ENCODE measurements at regions not wholly inside any gene's neighbourhood (a gene's known extent, or its start where the extent isn't known, plus 50 kb on each side); places are given as distances from the start of the nearest gene placed in this dataset.

- intact Hi-C loops (cut with micrococcal nuclease; ENCODE audit: unreplicated experiment), result no loop called here
- no TSS peak for BruUV-seq (replicated peaks)
These were observed 1712.5 kb downstream of the NCAM2 start for GRCh38 chr21:22710721-22711120.

GRCh38 chr21:22711636-22712035, 1713.4 kb downstream of the NCAM2 start:
- Histone ChIP-seq H3K4me3 (ENCODE audit: low read depth in 2 of 2, low read length in 2 of 2) (no peak overlapping the region), H3K9me3 (ENCODE audit: control insufficient read depth, insufficient read depth, low read depth, low read length) (no peaks in the 10 kb centered on the region), H3K36me3 (ENCODE audit: control insufficient read depth, insufficient read depth, low read length) (no peaks in the 10 kb centered on the region), H3K4me1 (ENCODE audit: control insufficient read depth, insufficient read depth, low read length) (no peaks in the 10 kb centered on the region), H3K27me3 (ENCODE audit: control insufficient read depth, insufficient read depth, low read length) (no peaks in the 10 kb centered on the region), H3K27ac (ENCODE audit: low read length) (no peak overlapping the region)
- ChIA-PET CTCF (no interaction called here), POLR2A (no interaction called here)
- intact Hi-C loops (cut with micrococcal nuclease; ENCODE audit: unreplicated experiment) (no loop called here), in situ Hi-C loops (cut with HindIII; ENCODE audit: low pct_unique_long_range_greater_than_20kb, low sequenced_read_pairs) (no loop called here)
- BruUV-seq (replicated peaks), result no TSS peak
- DNase-seq (ENCODE audit: low read depth, low spot score), result no peak
- no peak for TF ChIP-seq SIN3A (IDR thresholded peaks at IDR 0.05; ENCODE audit: borderline replicate concordance, insufficient read depth, low read depth, low read length)
- no peak for TF ChIP-seq REST (IDR thresholded peaks at IDR 0.05; ENCODE audit: insufficient read depth in 1 of 2, low read depth in 2 of 2, low read length in 1 of 2)
- TF ChIP-seq POLR2AphosphoS5 (IDR thresholded peaks at IDR 0.05; ENCODE audit: low read depth, low read length), result no peak
- TF ChIP-seq TCF7L2 (IDR thresholded peaks at IDR 0.05; ENCODE audit: low read depth, low read length), result no peak
- no peak for TF ChIP-seq CTCF (IDR thresholded peaks at IDR 0.05)
- no peak for ATAC-seq

More at GRCh38 chr21:22710721-22711120, 1712.5 kb downstream of the NCAM2 start:
- ATAC-seq (no peak), DNase-seq (ENCODE audit: low read depth, low spot score) (no peak)
- Histone ChIP-seq H3K4me3 (ENCODE audit: low read depth in 2 of 2, low read length in 2 of 2) (no peak overlapping the region), H3K9me3 (ENCODE audit: control insufficient read depth, insufficient read depth, low read depth, low read length) (no peaks in the 10 kb centered on the region), H3K27me3 (ENCODE audit: control insufficient read depth, insufficient read depth, low read length) (no peaks in the 10 kb centered on the region), H3K4me1 (ENCODE audit: control insufficient read depth, insufficient read depth, low read length) (no peaks in the 10 kb centered on the region), H3K36me3 (ENCODE audit: control insufficient read depth, insufficient read depth, low read length) (no peaks in the 10 kb centered on the region), H3K27ac (ENCODE audit: low read length) (no peak overlapping the region)
- in situ Hi-C loops (cut with HindIII; ENCODE audit: low pct_unique_long_range_greater_than_20kb, low sequenced_read_pairs), result no loop called here
- POLR2A ChIA-PET, result no interaction called here
- CTCF ChIA-PET, result no interaction called here
- TF ChIP-seq TCF7L2 (IDR thresholded peaks at IDR 0.05; ENCODE audit: low read depth, low read length) (no peak), REST (IDR thresholded peaks at IDR 0.05; ENCODE audit: insufficient read depth in 1 of 2, low read depth in 2 of 2, low read length in 1 of 2) (no peak), POLR2AphosphoS5 (IDR thresholded peaks at IDR 0.05; ENCODE audit: low read depth, low read length) (no peak), CTCF (IDR thresholded peaks at IDR 0.05) (no peak), SIN3A (IDR thresholded peaks at IDR 0.05; ENCODE audit: borderline replicate concordance, insufficient read depth, low read depth, low read length) (no peak)

Data from Panc1 (cell line).